GM12892 (cell line): ENCODE measurements at regions not wholly inside any gene's neighbourhood (a gene's known extent, or its start where the extent isn't known, plus 50 kb on each side); places are given as distances from the start of the nearest gene placed in this dataset.

Source experiments
- POLR2A ChIP-seq: IDR thresholded peaks from 2 replicates; pipeline ENCODE4 v1.6.1; 2011; ENCODE audit warnings: low read depth, low read length, control low read depth
- POLR2AphosphoS5 ChIP-seq: IDR thresholded peaks from 2 replicates; pipeline ENCODE4 v1.6.1; 2011; ENCODE audit warnings: low read depth, low read length, control low read depth

GRCh38 chr9:31355159-31355882 is 1029.1 kb upstream of the ACO1 start:
- TF ChIP-seq POLR2A, result no peak
- no peak for TF ChIP-seq POLR2AphosphoS5
